OCI-LY7 (cell line): ENCODE measurements at regions not wholly inside any gene's neighbourhood (a gene's known extent, or its start where the extent isn't known, plus 50 kb on each side); places are given as distances from the start of the nearest gene placed in this dataset.

Experiments used
- BruUV-seq: library from RNA; stranded (reverse); fragments of 400-500 nt; replicated peaks from 2 replicates; lab custom pipeline; 2021; lab: Mats Ljungman, UMichigan
- CTCF ChIA-PET: fragments of 300-600 bp; sonication (Branson Sonifier 250); formaldehyde crosslinking; loops from one replicate; lab custom pipeline; 2022; ENCODE audit warnings: antibody characterized with exemption; ENCODE audit not compliant: unreplicated experiment; lab: Charles Lee
- POLR2A ChIA-PET: fragments of 300-600 bp; sonication (Branson Sonifier 250); formaldehyde crosslinking; loops from one replicate; lab custom pipeline; 2022; ENCODE audit warnings: antibody characterized with exemption; lab: Charles Lee
- DNase-seq: peaks from one replicate; pipeline ENCODE4 v3.0.0-alpha.2; 2015; ENCODE audit warnings: low spot score
- H2AFZ ChIP-seq: fragments of 200-600 bp; sonication (generic), shearing (Covaris generic); 2 replicates; pipeline ENCODE4 v1.6.1; 2014; ENCODE audit warnings: mild to moderate bottlenecking, antibody characterized with exemption, low read length, moderate library complexity
- H3K27ac ChIP-seq: fragments of 200-600 bp; sonication (generic); 2 replicates; pipeline ENCODE4 v1.5.1; 2014; ENCODE audit warnings: mixed run types, low read depth, mild to moderate bottlenecking, moderate library complexity, low read length, inconsistent platforms; ENCODE audit not compliant: poor library complexity, severe bottlenecking
- H3K36me3 ChIP-seq: fragments of 200-600 bp; sonication (generic); 2 replicates; pipeline ENCODE4 v1.6.1; 2014; ENCODE audit warnings: mild to moderate bottlenecking, antibody characterized with exemption, low read length, moderate library complexity, mixed read lengths; ENCODE audit not compliant: insufficient read depth
- H3K4me1 ChIP-seq: fragments of 200-600 bp; sonication (generic); 2 replicates; pipeline ENCODE4 v1.5.1; 2014; ENCODE audit warnings: mild to moderate bottlenecking, low read length; ENCODE audit not compliant: insufficient read depth, poor library complexity, severe bottlenecking
- H3K4me2 ChIP-seq: fragments of 200-600 bp; sonication (generic); 2 replicates; pipeline ENCODE4 v1.6.1; 2014; ENCODE audit warnings: mild to moderate bottlenecking, low read length
- H3K4me3 ChIP-seq: fragments of 200-600 bp; sonication (generic); 2 replicates; pipeline ENCODE4 v1.5.1; 2014; ENCODE audit warnings: mild to moderate bottlenecking, low read depth, low read length; ENCODE audit not compliant: poor library complexity, severe bottlenecking
- H3K79me2 ChIP-seq: fragments of 200-600 bp; sonication (generic); 2 replicates; pipeline ENCODE4 v1.6.1; 2016; ENCODE audit warnings: low read depth, mild to moderate bottlenecking, low read length, moderate library complexity, mixed read lengths; ENCODE audit not compliant: insufficient read depth
- H3K9me2 ChIP-seq: fragments of 200-600 bp; sonication (generic); 2 replicates; pipeline ENCODE4 v1.6.1; 2016; ENCODE audit warnings: mild to moderate bottlenecking, low read length, mixed read lengths; ENCODE audit not compliant: insufficient read depth
- H3K9me3 ChIP-seq: fragments of 200-600 bp; sonication (generic); 2 replicates; pipeline ENCODE4 v1.6.1; 2014; ENCODE audit warnings: mild to moderate bottlenecking, mixed run types, low read length, mixed read lengths
- H4K20me1 ChIP-seq: fragments of 200-600 bp; sonication (generic); 2 replicates; pipeline ENCODE4 v1.6.1; 2014; ENCODE audit warnings: mild to moderate bottlenecking, antibody characterized with exemption, low read length, moderate library complexity, mixed read lengths; ENCODE audit not compliant: insufficient read depth
- EZH2phosphoT487 ChIP-seq: fragments of 200-600 bp; sonication (generic); IDR thresholded peaks from 2 replicates; pipeline ENCODE4 v1.6.1; 2018; ENCODE audit warnings: low read depth, borderline replicate concordance, mild to moderate bottlenecking, mixed run types, antibody characterized with exemption, low read length, moderate library complexity, mixed read lengths
- intact Hi-C: fragments of 100-400 bp; cut with micrococcal nuclease; formaldehyde crosslinking; loops from one replicate; pipeline ENCODE4 v1.10.0; 2022; ENCODE audit not compliant: unreplicated experiment
- TF ChIP-seq, protein P1 (sequence below): fragments of 200-600 bp; sonication (generic); conservative IDR thresholded peaks from 2 replicates; pipeline ENCODE4 v1.5.1; 2014; ENCODE audit warnings: mild to moderate bottlenecking, antibody characterized with exemption, low read length, moderate library complexity, mixed read lengths

DNA sequence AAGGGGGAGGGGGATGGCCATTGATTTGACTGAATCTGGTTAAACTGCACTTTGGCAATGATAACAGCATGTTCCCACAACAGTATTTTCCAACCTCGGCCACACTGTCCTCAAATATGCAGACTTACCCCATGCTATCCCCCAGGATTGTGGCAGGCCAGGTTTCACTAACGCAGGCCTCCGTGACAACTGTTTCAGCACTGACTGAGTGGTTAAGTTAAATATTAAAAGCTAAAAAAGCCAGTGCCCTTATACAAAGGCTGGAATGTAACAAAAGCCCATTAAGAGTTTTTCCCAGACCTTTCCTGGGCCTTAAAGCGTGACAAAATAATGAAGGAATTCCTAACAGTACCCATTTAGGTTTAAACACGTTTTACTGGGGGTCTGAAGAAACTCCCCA is 202.9 kb downstream of the USP25 start:
- ChIA-PET CTCF (no interaction called here), POLR2A (no interaction called here)
- no peak overlapping the region for H2AFZ ChIP-seq
- H3K79me2 ChIP-seq = no peaks in the 10 kb centered on the region
- H3K36me3 ChIP-seq = no peaks in the 10 kb centered on the region
- no TSS peak for BruUV-seq
- no peak overlapping the region for H3K4me2 ChIP-seq
- H4K20me1 ChIP-seq = no peaks in the 10 kb centered on the region
- no peak for DNase-seq
- intact Hi-C loops = no loop called here
- H3K4me3 ChIP-seq = no peak overlapping the region
- no peaks in the 10 kb centered on the region for H3K9me3 ChIP-seq
- H3K4me1 ChIP-seq = no peaks in the 10 kb centered on the region
- no peak overlapping the region for H3K27ac ChIP-seq
- no peaks in the 10 kb centered on the region for H3K9me2 ChIP-seq
- TF ChIP-seq EZH2phosphoT487 = no peak
- TF ChIP-seq, protein P1, sequence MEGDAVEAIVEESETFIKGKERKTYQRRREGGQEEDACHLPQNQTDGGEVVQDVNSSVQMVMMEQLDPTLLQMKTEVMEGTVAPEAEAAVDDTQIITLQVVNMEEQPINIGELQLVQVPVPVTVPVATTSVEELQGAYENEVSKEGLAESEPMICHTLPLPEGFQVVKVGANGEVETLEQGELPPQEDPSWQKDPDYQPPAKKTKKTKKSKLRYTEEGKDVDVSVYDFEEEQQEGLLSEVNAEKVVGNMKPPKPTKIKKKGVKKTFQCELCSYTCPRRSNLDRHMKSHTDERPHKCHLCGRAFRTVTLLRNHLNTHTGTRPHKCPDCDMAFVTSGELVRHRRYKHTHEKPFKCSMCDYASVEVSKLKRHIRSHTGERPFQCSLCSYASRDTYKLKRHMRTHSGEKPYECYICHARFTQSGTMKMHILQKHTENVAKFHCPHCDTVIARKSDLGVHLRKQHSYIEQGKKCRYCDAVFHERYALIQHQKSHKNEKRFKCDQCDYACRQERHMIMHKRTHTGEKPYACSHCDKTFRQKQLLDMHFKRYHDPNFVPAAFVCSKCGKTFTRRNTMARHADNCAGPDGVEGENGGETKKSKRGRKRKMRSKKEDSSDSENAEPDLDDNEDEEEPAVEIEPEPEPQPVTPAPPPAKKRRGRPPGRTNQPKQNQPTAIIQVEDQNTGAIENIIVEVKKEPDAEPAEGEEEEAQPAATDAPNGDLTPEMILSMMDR = no peak

DNA sequence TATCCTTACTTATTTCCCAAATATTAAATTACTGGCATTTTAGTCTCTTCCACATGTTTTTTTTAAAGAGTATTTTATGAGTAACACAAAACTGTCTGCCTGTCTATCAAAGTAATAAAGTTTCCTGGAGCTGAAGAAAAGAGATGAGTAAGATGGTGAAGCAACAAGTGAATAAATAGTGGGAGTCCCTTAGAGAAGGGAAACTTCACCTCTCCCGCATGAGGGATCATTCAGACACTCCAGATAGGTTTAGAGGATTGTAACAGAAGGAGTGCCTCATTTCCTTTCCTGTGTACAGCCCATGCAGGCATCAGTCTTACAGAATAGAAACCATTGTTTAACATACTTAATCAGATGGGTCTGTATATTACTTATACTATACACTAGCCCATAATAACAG is 205.7 kb downstream of the USP25 start:
- DNase-seq = no peak
- BruUV-seq = no TSS peak
- ChIA-PET CTCF (no interaction called here), POLR2A (no interaction called here)
- H3K36me3 ChIP-seq = no peaks in the 10 kb centered on the region
- H3K9me3 ChIP-seq = no peaks in the 10 kb centered on the region
- no peak overlapping the region for H3K4me2 ChIP-seq
- no peaks in the 10 kb centered on the region for H3K79me2 ChIP-seq
- no peak overlapping the region for H2AFZ ChIP-seq
- H3K4me3 ChIP-seq = no peak overlapping the region
- no peak overlapping the region for H3K27ac ChIP-seq
- H4K20me1 ChIP-seq = no peaks in the 10 kb centered on the region
- TF ChIP-seq, protein P1 = no peak
- no peak for TF ChIP-seq EZH2phosphoT487
- H3K9me2 ChIP-seq = no peaks in the 10 kb centered on the region
- H3K4me1 ChIP-seq = no peaks in the 10 kb centered on the region
- intact Hi-C loops = no loop called here

DNA sequence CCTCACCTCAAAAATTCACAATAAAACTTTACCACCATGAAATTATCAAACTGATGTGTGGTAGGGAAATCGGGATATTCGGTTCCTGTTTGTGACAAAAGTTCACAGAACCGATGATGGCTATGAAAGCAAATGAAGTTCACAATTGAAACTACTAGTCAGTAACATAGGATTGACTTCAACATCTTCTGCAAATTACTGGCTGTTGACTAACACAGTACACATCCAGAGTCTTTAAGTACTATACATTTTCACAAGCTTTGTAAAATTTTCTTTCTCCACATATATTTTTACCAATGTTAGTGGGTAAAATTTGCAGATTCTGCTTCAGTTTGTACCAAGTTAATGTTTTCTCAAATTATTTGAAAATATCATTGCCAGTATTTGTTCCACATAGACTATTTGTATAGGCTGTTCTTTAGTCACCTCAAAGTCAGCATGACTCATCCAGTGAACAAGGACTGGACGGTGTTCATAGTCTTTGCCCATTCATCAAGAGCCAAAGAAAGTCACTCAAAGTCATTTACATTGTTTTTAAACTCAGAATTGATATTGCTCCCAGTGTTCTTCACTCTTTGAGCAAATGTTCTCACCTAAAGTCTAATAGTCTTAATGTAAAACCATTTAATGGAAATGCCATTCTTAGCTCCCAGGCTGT is 213.4 kb downstream of the USP25 start:
- Histone ChIP-seq H3K36me3 (no peaks in the 10 kb centered on the region), H2AFZ (no peak overlapping the region), H3K9me3 (no peaks in the 10 kb centered on the region), H4K20me1 (no peaks in the 10 kb centered on the region), H3K4me3 (no peak overlapping the region), H3K4me1 (no peaks in the 10 kb centered on the region), H3K27ac (no peak overlapping the region), H3K4me2 (no peak overlapping the region), H3K79me2 (no peaks in the 10 kb centered on the region), H3K9me2 (no peaks in the 10 kb centered on the region)
- TF ChIP-seq, protein P1 = no peak
- no peak for TF ChIP-seq EZH2phosphoT487
- BruUV-seq = no TSS peak
- no peak for DNase-seq
- ChIA-PET CTCF (no interaction called here), POLR2A (interaction anchor here (0.7 kb wide), 1 partner anchor 434 kb away, joined by 3 read pairs; no protein-coding TSS in a partner anchor)
- intact Hi-C loops = no loop called here
